CD4-positive, alpha-beta memory T cell (primary cell): ENCODE measurements at regions not wholly inside any gene's neighbourhood (a gene's known extent, or its start where the extent isn't known, plus 50 kb on each side); places are given as distances from the start of the nearest gene placed in this dataset.

Experiments used
- CTCF ChIA-PET: fragments of 350-600 bp; sonication (Branson Sonifier 250); formaldehyde crosslinking; loops from one replicate; lab custom pipeline; 2021; ENCODE audit warnings: inconsistent platforms; ENCODE audit not compliant: partially characterized antibody; lab: Charles Lee
- POLR2A ChIA-PET: fragments of 350-600 bp; sonication (Branson Sonifier 250); formaldehyde crosslinking; loops from one replicate; lab custom pipeline; 2021; ENCODE audit not compliant: partially characterized antibody; lab: Charles Lee
- DNase-seq, 5 donors: peaks; one replicate each; pipeline versions ENCODE4 v3.0.0 to v3.0.0-alpha.2; 2020 to 2022; ENCODE audit warnings: mixed read lengths in 1 of 5
- H3K27ac ChIP-seq: one replicate; pipeline ENCODE4 v1.7.0; 2013; ENCODE audit warnings: low read depth, low read length
- H3K27me3 ChIP-seq: 2 replicates; pipeline ENCODE4 v1.7.0; 2013; ENCODE audit warnings: mild to moderate bottlenecking, low read length, moderate library complexity; ENCODE audit not compliant: insufficient read depth
- H3K36me3 ChIP-seq: 2 replicates; pipeline ENCODE4 v1.7.0; 2013; ENCODE audit warnings: mild to moderate bottlenecking, low read length, moderate library complexity; ENCODE audit not compliant: insufficient read depth
- H3K4me1 ChIP-seq: 2 replicates; pipeline ENCODE4 v1.7.0; 2013; ENCODE audit warnings: mild to moderate bottlenecking, low read length, moderate library complexity; ENCODE audit not compliant: insufficient read depth
- H3K4me3 ChIP-seq, 2 donors: one replicate each; pipeline ENCODE4 v1.7.0; 2013; ENCODE audit warnings: low read length in 2 of 2, mild to moderate bottlenecking in 1 of 2
- H3K9me3 ChIP-seq, 2 donors: one replicate each; pipeline ENCODE4 v1.7.0; 2013; ENCODE audit warnings: low read length in 2 of 2, control low read depth in 1 of 2; ENCODE audit not compliant: control insufficient read depth in 1 of 2
- H3K27ac Mint-ChIP-seq, 7 donors: one replicate each; pipeline ENCODE4 v1.8.0; 2020 to 2021; ENCODE audit warnings: mixed read lengths in 7 of 7, mild to moderate bottlenecking in 6 of 7, inconsistent platforms in 3 of 7, moderate library complexity in 3 of 7
- H3K27me3 Mint-ChIP-seq, 2 donors: one replicate each; pipeline ENCODE4 v1.8.0; 2020 to 2021; ENCODE audit warnings: mixed read lengths in 2 of 2
- H3K36me3 Mint-ChIP-seq, 2 donors: one replicate each; pipeline ENCODE4 v1.8.0; 2020 to 2021; ENCODE audit warnings: mixed read lengths in 2 of 2, inconsistent platforms in 1 of 2, mild to moderate bottlenecking in 1 of 2
- H3K4me1 Mint-ChIP-seq, 4 donors: one replicate each; pipeline ENCODE4 v1.8.0; 2020 to 2021; ENCODE audit warnings: mixed read lengths in 4 of 4, mild to moderate bottlenecking in 1 of 4
- H3K4me3 Mint-ChIP-seq, 8 donors: one replicate each; pipeline ENCODE4 v1.8.0; 2020 to 2021; ENCODE audit warnings: mixed read lengths in 8 of 8, mild to moderate bottlenecking in 7 of 8, moderate library complexity in 6 of 8, inconsistent platforms in 3 of 8
- H3K9me3 Mint-ChIP-seq, 8 donors: one replicate each; pipeline ENCODE4 v1.8.0; 2020 to 2021; ENCODE audit warnings: mixed read lengths in 8 of 8, mild to moderate bottlenecking in 5 of 8, inconsistent platforms in 3 of 8, moderate library complexity in 1 of 8
- intact Hi-C: fragments of 100-400 bp; cut with micrococcal nuclease; formaldehyde crosslinking; loops from one replicate; pipeline ENCODE4 v1.15.1; 2023

DNA sequence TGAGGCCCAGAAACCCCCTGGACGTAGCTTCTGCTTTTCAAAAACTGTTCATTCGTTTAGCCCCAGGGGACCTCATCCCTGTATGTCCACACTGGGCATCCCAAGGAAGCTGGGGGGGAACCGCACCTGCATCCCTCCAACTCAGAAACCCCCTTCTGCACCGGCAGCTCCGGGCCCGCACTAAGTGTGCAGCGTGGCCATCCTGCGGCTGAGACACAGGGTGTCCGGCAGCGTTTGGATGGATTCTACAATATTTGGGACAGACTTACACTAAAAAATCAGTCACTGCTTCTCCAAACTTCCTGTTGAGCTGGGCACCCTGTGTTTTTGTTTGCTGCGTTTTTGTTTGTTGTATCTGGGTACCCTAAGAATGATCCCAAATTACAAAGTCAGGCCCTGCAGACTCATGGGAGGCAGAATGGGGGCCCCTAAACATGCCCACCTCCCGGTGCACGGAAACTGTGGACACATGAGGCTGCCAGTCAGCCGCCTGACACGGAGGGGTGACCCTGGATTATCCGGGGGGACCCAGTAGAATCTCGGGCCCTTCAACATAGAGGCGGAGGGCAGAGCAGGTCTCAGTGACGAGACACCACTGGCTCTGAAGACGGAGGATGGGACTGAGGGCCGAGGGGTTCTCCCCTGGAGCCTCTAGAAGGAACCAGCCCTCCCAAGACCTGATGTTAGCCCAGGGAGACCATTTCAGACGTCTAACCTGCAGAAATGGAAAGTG lies 88.2 kb upstream of the BHLHE23 start:
- Mint-ChIP-seq H3K27me3 (peaks cover 9 to 15% of the 10 kb centered on the region in 2 donors), H3K36me3 (no peaks in the 10 kb centered on the region), H3K4me3 (no peak overlapping the region), H3K9me3 (no peaks in the 10 kb centered on the region), H3K4me1 (no peaks in the 10 kb centered on the region), H3K27ac (peak overlapping the region in 2 of 7 donors; percentile 29 to 52)
- no peaks in the 10 kb centered on the region for H3K36me3 ChIP-seq
- no peaks in the 10 kb centered on the region for H3K9me3 ChIP-seq
- intact Hi-C loops: no loop called here
- H3K4me1 ChIP-seq: no peaks in the 10 kb centered on the region
- no peak overlapping the region for H3K27ac ChIP-seq
- CTCF ChIA-PET: no interaction called here
- no peak overlapping the region for H3K4me3 ChIP-seq
- POLR2A ChIA-PET: no interaction called here
- DNase-seq: no peak
- no peaks in the 10 kb centered on the region for H3K27me3 ChIP-seq

DNA sequence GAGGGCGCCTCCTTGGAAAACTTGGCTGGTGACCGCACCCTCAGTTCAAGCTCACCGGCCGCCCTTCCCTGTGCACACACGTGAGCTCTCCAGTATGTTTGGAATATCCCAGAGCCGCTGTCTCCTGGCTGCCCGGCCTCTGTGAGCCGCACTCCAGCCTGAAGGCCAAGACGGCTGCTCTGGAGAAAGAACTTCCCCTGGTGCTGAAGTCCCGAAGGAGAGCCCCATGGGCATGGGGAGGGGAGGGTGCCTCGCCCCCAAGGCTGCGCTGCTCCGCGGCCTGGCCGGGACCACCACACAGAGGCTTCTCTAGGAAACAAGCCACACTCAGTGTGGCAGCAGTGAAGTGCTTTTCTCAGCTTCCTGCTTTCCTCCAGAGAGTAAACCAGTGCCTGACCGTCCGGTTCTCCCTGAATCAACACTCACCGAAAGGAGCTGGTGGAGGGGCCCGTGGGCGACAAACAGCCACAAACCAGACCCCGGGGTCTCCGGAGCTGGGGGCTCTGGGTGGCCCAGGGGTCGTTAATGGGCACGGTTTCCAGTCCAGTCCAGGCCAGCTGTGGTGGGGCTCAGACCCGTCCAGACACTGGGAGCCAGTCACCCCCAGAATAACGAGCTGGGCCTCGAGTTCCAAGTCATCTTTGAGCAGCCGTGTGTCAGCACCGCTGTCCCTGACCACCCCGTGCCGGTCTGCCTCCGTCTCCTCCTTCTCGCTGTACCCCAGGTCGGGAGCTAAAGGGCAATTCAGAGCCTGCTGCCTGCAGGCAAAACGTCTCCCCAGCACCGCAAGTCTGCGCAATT lies 87.4 kb upstream of the BHLHE23 start:
- Mint-ChIP-seq H3K36me3 (no peaks in the 10 kb centered on the region), H3K27ac (no peak overlapping the region), H3K4me3 (no peak overlapping the region), H3K4me1 (no peaks in the 10 kb centered on the region), H3K27me3 (peaks cover 9 to 17% of the 10 kb centered on the region in 2 donors), H3K9me3 (no peaks in the 10 kb centered on the region)
- no peaks in the 10 kb centered on the region for H3K9me3 ChIP-seq
- H3K36me3 ChIP-seq: no peaks in the 10 kb centered on the region
- H3K4me3 ChIP-seq: no peak overlapping the region
- POLR2A ChIA-PET: no interaction called here
- no peak overlapping the region for H3K27ac ChIP-seq
- H3K4me1 ChIP-seq: no peaks in the 10 kb centered on the region
- no peaks in the 10 kb centered on the region for H3K27me3 ChIP-seq
- CTCF ChIA-PET: no interaction called here
- no peak for DNase-seq
- intact Hi-C loops: no loop called here

DNA sequence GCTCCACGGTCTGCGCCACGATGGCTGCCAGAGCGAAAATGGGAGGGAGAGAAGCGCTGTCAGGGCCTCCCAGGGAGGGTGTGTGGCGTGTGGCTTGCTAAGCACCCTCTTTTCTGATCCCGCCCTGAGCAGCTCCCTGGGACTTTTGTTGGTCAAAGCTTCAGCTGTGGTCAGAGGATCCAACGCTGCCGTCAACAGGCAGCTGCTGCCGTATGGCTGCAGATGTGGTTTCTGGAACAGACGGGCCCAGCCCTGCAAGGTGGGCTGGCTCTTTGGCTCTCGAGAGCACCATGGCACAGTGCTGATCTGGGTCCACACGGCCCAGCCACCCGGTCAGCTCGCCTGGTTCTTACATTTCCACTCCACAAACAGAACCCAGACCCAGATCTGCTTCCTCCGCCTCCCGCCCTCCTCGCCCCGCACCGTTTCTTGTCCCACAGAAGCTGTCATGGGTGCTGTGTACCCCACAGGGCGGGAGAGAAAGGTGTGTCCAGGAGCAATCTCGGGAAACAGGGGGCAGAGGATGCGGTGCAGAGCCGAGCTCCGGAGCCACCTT lies 86.0 kb upstream of the BHLHE23 start:
- intact Hi-C loops: no loop called here
- H3K9me3 ChIP-seq: no peaks in the 10 kb centered on the region
- no peak overlapping the region for H3K4me3 ChIP-seq
- Mint-ChIP-seq H3K27me3 (peaks cover 17% of the 10 kb centered on the region in 2 donors), H3K9me3 (no peaks in the 10 kb centered on the region), H3K27ac (no peak overlapping the region), H3K4me1 (no peaks in the 10 kb centered on the region), H3K4me3 (peak overlapping the region in 1 of 8 donors; percentile 53), H3K36me3 (no peaks in the 10 kb centered on the region)
- H3K36me3 ChIP-seq: no peaks in the 10 kb centered on the region
- H3K27me3 ChIP-seq: no peaks in the 10 kb centered on the region
- H3K4me1 ChIP-seq: no peaks in the 10 kb centered on the region
- ChIA-PET POLR2A (no interaction called here), CTCF (no interaction called here)
- no peak overlapping the region for H3K27ac ChIP-seq
- no peak for DNase-seq

DNA sequence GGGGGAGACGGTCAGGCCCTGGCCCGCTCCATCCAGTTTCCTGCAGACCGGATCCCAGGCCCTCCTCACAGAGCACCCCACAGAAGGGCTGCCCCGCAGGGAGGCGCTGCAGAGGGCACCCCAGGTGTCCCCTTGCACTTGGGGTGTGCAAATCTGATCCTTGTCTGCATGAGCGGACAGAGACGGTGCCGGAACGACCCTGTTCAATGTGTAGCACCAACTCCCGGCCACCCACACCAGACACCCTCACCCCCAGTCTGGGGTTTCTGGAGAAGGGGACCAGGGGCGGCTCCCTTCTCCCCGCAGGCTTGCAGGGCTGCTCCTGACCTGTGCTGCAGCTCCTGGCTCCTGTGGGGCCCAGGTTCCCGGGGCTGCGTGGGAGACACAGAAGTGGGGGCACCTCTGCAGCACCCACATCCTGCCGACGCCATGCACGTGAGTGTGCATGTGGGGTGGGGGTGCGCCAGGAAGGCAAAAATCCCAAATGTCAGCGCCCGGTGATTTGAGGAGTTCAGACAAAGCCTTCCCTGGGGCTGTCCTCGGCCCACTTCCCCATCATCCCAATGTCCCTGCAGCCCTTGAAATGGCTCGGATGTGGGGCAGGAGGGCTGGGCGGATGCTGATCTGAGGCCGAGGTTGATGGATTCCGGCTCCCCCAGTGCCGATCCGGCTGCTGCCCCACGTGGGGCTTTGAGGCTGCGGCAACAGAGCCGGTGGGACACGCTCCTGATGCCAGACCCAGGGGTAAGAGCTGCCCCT lies 85.3 kb upstream of the BHLHE23 start:
- H3K27ac Mint-ChIP-seq: no peak overlapping the region
- Histone ChIP-seq H3K4me1 (no peaks in the 10 kb centered on the region), H3K4me3 (no peak overlapping the region), H3K9me3 (no peaks in the 10 kb centered on the region), H3K27ac (no peak overlapping the region), H3K27me3 (no peaks in the 10 kb centered on the region), H3K36me3 (no peaks in the 10 kb centered on the region)
- ChIA-PET POLR2A (no interaction called here), CTCF (no interaction called here)
- no peaks in the 10 kb centered on the region for H3K4me1 Mint-ChIP-seq
- peaks cover 17 to 18% of the 10 kb centered on the region in 2 donors for H3K27me3 Mint-ChIP-seq
- H3K36me3 Mint-ChIP-seq: no peaks in the 10 kb centered on the region
- intact Hi-C loops: no loop called here
- H3K4me3 Mint-ChIP-seq: peak overlapping the region in 1 of 8 donors; percentile 53
- H3K9me3 Mint-ChIP-seq: no peaks in the 10 kb centered on the region
- DNase-seq: no peak

DNA sequence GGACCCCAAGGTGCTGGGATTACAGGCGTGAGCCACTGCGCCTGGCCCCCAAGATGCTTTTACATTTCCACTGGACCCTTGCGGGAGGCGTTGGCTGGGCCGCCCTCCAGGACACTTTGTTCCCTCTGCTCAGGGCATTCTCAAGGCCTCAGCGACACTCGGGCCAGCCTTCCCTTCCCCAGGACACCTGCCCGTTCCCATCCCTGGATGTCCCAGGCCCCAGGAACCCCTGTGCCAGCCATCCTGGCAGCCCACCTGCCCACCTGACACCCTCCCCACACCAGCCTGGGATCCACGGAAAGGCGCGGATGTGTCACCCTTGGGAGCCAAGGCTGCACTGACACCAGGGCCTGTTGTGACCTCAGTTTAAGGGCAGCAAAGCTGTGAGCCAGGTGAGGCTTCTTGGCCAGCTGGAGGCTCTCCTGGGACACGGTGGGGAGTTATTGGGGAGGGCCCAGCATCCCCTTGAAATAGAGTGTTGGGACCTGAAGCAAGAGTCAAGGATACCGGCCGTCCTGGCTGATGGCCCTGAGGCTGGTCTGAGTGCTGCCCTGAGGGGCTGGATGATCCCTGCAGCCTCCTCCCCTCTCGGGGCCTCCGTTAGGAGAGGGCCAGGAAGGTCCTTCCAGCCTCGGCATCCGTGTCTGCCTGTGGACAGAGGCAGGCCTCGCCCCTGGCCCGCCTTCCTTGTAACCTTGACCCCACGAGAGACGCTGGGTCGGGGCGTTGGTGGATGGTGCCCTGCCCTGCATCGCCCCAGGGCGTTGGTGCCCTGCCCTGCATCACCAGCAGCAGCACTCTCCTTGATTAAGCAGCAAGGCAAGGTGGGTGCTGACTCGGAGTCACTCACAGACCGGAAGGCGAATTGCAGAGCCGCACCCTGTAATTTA lies 84.2 kb upstream of the BHLHE23 start:
- H3K36me3 ChIP-seq: no peaks in the 10 kb centered on the region
- Mint-ChIP-seq H3K27ac (no peak overlapping the region), H3K4me3 (no peak overlapping the region), H3K27me3 (peaks cover 20% of the 10 kb centered on the region in 2 donors), H3K4me1 (no peaks in the 10 kb centered on the region), H3K9me3 (no peaks in the 10 kb centered on the region), H3K36me3 (no peaks in the 10 kb centered on the region)
- no peak overlapping the region for H3K4me3 ChIP-seq
- CTCF ChIA-PET: no interaction called here
- DNase-seq: no peak
- no peaks in the 10 kb centered on the region for H3K9me3 ChIP-seq
- no peaks in the 10 kb centered on the region for H3K27me3 ChIP-seq
- H3K4me1 ChIP-seq: no peaks in the 10 kb centered on the region
- H3K27ac ChIP-seq: no peak overlapping the region
- POLR2A ChIA-PET: no interaction called here
- intact Hi-C loops: no loop called here

DNA sequence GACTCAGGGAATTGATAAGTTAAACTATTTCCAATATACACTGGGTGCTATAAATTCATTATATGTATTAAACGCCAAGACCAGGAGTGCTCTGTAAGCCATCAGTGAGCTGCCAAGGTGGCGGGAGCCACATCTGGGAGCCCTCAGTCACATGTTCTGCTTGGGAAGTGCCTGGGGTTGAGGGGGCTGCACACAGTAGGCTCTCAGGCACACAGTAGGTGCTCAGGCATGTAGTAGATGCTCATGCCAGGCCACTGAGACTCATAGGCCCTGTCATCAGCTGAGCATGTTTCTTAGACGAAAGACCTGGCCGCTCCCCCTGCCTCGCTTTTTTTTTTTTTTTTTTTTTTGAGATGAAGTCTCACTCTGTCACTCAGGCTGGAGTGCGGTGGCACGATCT lies 83.3 kb upstream of the BHLHE23 start:
- Mint-ChIP-seq H3K9me3 (no peaks in the 10 kb centered on the region), H3K4me1 (no peaks in the 10 kb centered on the region), H3K4me3 (no peak overlapping the region), H3K27me3 (peaks cover 20 to 25% of the 10 kb centered on the region in 2 donors), H3K27ac (no peak overlapping the region), H3K36me3 (no peaks in the 10 kb centered on the region)
- Histone ChIP-seq H3K4me1 (no peaks in the 10 kb centered on the region), H3K4me3 (no peak overlapping the region), H3K27me3 (no peaks in the 10 kb centered on the region), H3K36me3 (no peaks in the 10 kb centered on the region), H3K27ac (no peak overlapping the region), H3K9me3 (no peaks in the 10 kb centered on the region)
- intact Hi-C loops: no loop called here
- POLR2A ChIA-PET: no interaction called here
- no peak for DNase-seq
- CTCF ChIA-PET: no interaction called here
